Activated naive CD8-positive, alpha-beta T cell treated with anti-CD3 and anti-CD28 coated beads, Interleukin-2, amount 50 U/mL, for 24 hours (primary cell): ENCODE measurements at regions not wholly inside any gene's neighbourhood (a gene's known extent, or its start where the extent isn't known, plus 50 kb on each side); places are given as distances from the start of the nearest gene placed in this dataset.
A peak's percentile ranks its signal among the peaks of the same experiment; 100 is the strongest.

Experiments used
- ATAC-seq: fragments of 150-1000 bp; cut with Tn5 transposase; one replicate; pipeline ENCODE4 v1.10.0; 2021
- DNase-seq: peaks from one replicate; pipeline ENCODE4 v3.0.0; 2021
- H3K27ac Mint-ChIP-seq: one replicate; pipeline ENCODE4 v1.8.0; 2021; ENCODE audit warnings: mild to moderate bottlenecking, mixed read lengths
- H3K27me3 Mint-ChIP-seq: one replicate; pipeline ENCODE4 v1.8.0; 2021; ENCODE audit warnings: mixed read lengths
- H3K36me3 Mint-ChIP-seq: one replicate; pipeline ENCODE4 v1.8.0; 2021; ENCODE audit warnings: low read depth, mixed read lengths
- H3K4me1 Mint-ChIP-seq: one replicate; pipeline ENCODE4 v1.8.0; 2021; ENCODE audit warnings: mixed read lengths
- H3K4me3 Mint-ChIP-seq: one replicate; pipeline ENCODE4 v1.8.0; 2021; ENCODE audit warnings: mild to moderate bottlenecking, moderate library complexity, mixed read lengths
- H3K9me3 Mint-ChIP-seq: one replicate; pipeline ENCODE4 v1.8.0; 2021; ENCODE audit warnings: mixed read lengths

DNA sequence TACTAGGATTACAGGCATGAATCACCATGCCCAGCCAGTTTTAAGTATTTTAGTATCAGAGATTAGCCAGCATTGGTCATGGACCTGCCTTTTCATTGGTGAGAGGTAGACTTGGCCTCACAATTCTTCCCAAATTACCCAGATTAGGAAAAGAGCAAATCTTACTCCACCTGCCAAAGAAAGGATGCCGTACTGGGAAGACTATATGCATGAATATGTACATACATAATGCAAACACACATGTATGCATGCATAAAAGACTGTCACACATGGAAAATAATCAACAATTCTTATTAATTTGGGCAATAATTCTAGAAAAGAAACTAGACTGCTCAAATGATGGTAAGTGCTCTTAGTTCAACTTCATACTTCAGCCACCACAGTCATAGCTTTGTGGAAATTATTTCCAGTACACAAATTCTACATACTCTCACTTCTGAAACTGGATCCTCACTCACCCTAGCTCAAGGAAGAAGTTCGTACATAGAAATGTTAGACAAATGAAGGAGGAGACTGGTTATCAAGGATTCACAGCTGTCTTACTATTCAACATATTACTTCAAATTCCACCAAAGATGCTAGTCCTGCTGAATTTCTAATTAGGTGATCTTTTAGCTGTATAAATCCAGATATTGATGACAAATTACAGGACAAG is 73.7 kb downstream of the MINAR2 start:
- peaks cover 5% of the 10 kb centered on the region for H3K27me3 Mint-ChIP-seq
- no peak overlapping the region for H3K4me3 Mint-ChIP-seq
- H3K36me3 Mint-ChIP-seq: no peaks in the 10 kb centered on the region
- peaks cover 2% of the 10 kb centered on the region for H3K9me3 Mint-ChIP-seq
- DNase-seq: no peak
- H3K27ac Mint-ChIP-seq: no peak overlapping the region
- no peaks in the 10 kb centered on the region for H3K4me1 Mint-ChIP-seq
- ATAC-seq: no peak

GRCh38 chr5:129830288-129830687 is 74.0 kb upstream of the CHSY3 start:
- H3K4me3 Mint-ChIP-seq: no peak overlapping the region
- H3K27me3 Mint-ChIP-seq: no peaks in the 10 kb centered on the region
- no peaks in the 10 kb centered on the region for H3K4me1 Mint-ChIP-seq

GRCh38 chr5:129836321-129836720 is 67.9 kb upstream of the CHSY3 start:
- Mint-ChIP-seq H3K4me3 (no peak overlapping the region), H3K4me1 (no peaks in the 10 kb centered on the region)
- DNase-seq: no peak

More at GRCh38 chr5:129830288-129830687, 74.0 kb upstream of the CHSY3 start:
- H3K36me3 Mint-ChIP-seq: no peaks in the 10 kb centered on the region
- DNase-seq: no peak
- H3K27ac Mint-ChIP-seq: no peak overlapping the region
- no peaks in the 10 kb centered on the region for H3K9me3 Mint-ChIP-seq
- ATAC-seq: no peak

DNA sequence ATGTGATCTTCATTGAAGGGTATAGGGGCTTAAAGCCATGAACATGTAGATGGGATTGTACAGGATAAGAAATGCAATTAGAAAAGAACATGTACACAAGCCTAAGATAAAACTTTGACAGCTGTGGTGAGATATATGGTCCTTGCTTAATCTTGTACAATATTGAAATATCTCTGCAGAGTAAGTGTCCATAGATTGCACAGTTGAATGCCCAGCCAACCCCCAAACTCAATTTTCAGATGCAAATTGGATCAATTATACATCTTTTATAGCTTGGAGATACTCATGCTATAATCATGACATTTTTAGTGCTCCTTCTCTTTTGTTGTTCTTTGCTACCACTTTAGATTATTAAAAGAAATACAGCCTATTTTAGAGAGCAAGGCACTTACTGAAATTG is 59.5 kb upstream of the CHSY3 start:
- no peaks in the 10 kb centered on the region for H3K36me3 Mint-ChIP-seq
- no peak for DNase-seq
- no peak for ATAC-seq
- H3K4me1 Mint-ChIP-seq: no peaks in the 10 kb centered on the region
- H3K27me3 Mint-ChIP-seq: peaks cover 4% of the 10 kb centered on the region
- no peaks in the 10 kb centered on the region for H3K9me3 Mint-ChIP-seq
- no peak overlapping the region for H3K4me3 Mint-ChIP-seq
- H3K27ac Mint-ChIP-seq: no peak overlapping the region

More at GRCh38 chr5:129836321-129836720, 67.9 kb upstream of the CHSY3 start:
- no peak for ATAC-seq
- H3K27me3 Mint-ChIP-seq: peaks cover 3% of the 10 kb centered on the region
- no peak overlapping the region for H3K27ac Mint-ChIP-seq
- no peaks in the 10 kb centered on the region for H3K36me3 Mint-ChIP-seq
- no peaks in the 10 kb centered on the region for H3K9me3 Mint-ChIP-seq

DNA sequence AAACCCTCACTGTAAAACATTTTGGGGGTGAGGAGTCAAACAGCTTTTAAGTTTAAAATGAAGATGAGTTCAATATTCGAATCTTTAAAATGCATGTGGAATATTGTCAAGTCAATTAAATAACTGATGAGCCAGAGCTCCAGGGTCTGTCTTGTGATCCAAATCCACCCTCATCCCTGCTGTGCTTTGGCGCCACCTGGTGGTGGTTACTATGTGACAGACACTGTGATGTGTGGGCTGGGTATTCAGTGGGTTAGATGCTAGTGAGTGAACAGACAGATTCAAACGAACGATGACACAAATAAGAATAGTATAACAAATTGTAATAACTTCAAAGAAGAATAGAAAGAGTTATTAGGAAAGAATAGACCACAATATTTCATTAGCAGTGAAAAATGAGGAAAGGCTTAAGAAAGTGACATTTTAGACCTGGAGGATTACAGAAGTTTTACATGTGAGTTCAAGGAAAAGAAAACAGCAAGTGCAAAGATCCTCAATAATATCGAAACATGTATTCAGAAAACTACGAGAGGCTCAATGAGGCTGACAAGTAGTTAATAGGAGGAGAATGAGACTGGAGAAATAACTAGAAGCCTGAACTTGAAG is 51.4 kb upstream of the CHSY3 start:
- ATAC-seq (peak; percentile 85), DNase-seq (peak; percentile 81)
- no peaks in the 10 kb centered on the region for H3K9me3 Mint-ChIP-seq
- H3K4me3 Mint-ChIP-seq: no peak overlapping the region
- no peaks in the 10 kb centered on the region for H3K36me3 Mint-ChIP-seq
- H3K4me1 Mint-ChIP-seq: no peaks in the 10 kb centered on the region
- no peak overlapping the region for H3K27ac Mint-ChIP-seq
- peaks cover 6% of the 10 kb centered on the region for H3K27me3 Mint-ChIP-seq

DNA sequence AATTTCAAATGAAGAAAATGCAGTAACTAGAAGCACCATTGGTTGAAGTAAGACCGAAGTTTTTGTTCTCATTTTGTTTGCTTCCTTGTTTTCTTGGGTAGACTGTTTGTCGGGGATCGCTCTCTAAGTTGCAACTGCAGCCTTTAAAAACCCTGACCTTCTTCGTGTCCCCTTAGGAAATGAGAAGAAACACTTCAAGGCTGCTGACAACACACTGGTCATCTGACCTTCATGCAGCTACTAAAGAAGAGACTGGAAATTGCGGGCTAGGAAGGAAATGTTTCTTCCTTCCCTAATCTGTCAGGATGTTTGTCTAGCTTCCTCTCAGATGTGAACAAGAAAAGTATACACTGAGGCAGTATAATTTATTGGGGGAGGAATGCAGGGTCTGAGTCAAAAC is 50.7 kb upstream of the CHSY3 start:
- Mint-ChIP-seq H3K4me1 (no peaks in the 10 kb centered on the region), H3K9me3 (no peaks in the 10 kb centered on the region), H3K27me3 (peaks cover 6% of the 10 kb centered on the region), H3K4me3 (no peak overlapping the region), H3K27ac (no peak overlapping the region), H3K36me3 (no peaks in the 10 kb centered on the region)
- DNase-seq (no peak), ATAC-seq (no peak)
